NCI-H1436 treated with DMSO at 0.1 percent for 48 hours (cell line): ENCODE measurements at regions not wholly inside any gene's neighbourhood (a gene's known extent, or its start where the extent isn't known, plus 50 kb on each side); places are given as distances from the start of the nearest gene placed in this dataset.

Experiments used
- DNase-seq: peaks from one replicate; lab custom pipeline; 2025; lab: John Stamatoyannopoulos, UW

GRCh38 chr6:8276148-8276547 is 159.2 kb downstream of the SLC35B3 start:
- DNase-seq, result no peak

GRCh38 chr6:8275667-8276066 is 159.7 kb downstream of the SLC35B3 start:
- DNase-seq, result no peak

GRCh38 chr6:8274226-8274625 is 161.1 kb downstream of the SLC35B3 start:
- DNase-seq, result no peak

GRCh38 chr6:8269872-8270454 is 165.4 kb downstream of the SLC35B3 start:
- no peak for DNase-seq

GRCh38 chr6:8269094-8269493 is 166.3 kb downstream of the SLC35B3 start:
- no peak for DNase-seq

GRCh38 chr6:8268606-8269005 is 166.3 kb upstream of the EEF1E1 start:
- no peak for DNase-seq

- DNase-seq, result no peak
These were observed 165.8 kb upstream of the EEF1E1 start for GRCh38 chr6:8268156-8268555.

- DNase-seq, result no peak
These were observed 158.3 kb upstream of the EEF1E1 start for GRCh38 chr6:8260610-8261009.

- no peak for DNase-seq
These were observed 144.1 kb upstream of the EEF1E1 start for GRCh38 chr6:8246403-8246802.

- DNase-seq, result no peak
These were observed 143.4 kb upstream of the EEF1E1 start for GRCh38 chr6:8245726-8246125.

GRCh38 chr6:8243475-8243874 is 141.1 kb upstream of the EEF1E1 start:
- no peak for DNase-seq

- no peak for DNase-seq
These were observed 140.5 kb upstream of the EEF1E1 start for GRCh38 chr6:8242885-8243284.

GRCh38 chr6:8240301-8240700 is 138.0 kb upstream of the EEF1E1 start:
- no peak for DNase-seq

GRCh38 chr6:8238773-8239683 is 136.7 kb upstream of the EEF1E1 start:
- DNase-seq, result no peak

- no peak for DNase-seq
These were observed 135.3 kb upstream of the EEF1E1 start for GRCh38 chr6:8237668-8238067.

GRCh38 chr6:8236956-8237355 is 134.6 kb upstream of the EEF1E1 start:
- no peak for DNase-seq

GRCh38 chr6:8234321-8234720 is 132.0 kb upstream of the EEF1E1 start:
- no peak for DNase-seq

- DNase-seq, result no peak
These were observed 129.6 kb upstream of the EEF1E1 start for GRCh38 chr6:8231956-8232355.

GRCh38 chr6:8229915-8230756 is 127.8 kb upstream of the EEF1E1 start:
- DNase-seq, result no peak

GRCh38 chr6:8225113-8225512 is 122.8 kb upstream of the EEF1E1 start:
- no peak for DNase-seq

- DNase-seq, result no peak
These were observed 121.3 kb upstream of the EEF1E1 start for GRCh38 chr6:8223678-8224077.

GRCh38 chr6:8219352-8219943 is 117.1 kb upstream of the EEF1E1 start:
- DNase-seq, result no peak
